GM19455 (cell line): ENCODE measurements at regions not wholly inside any gene's neighbourhood (a gene's known extent, or its start where the extent isn't known, plus 50 kb on each side); places are given as distances from the start of the nearest gene placed in this dataset.

Experiments
- ATAC-seq: cut with Tn5 transposase; IDR thresholded peaks from one replicate; pipeline ENCODE4 v1.9.1; 2021; ENCODE audit not compliant: unreplicated experiment

GRCh38 chr7:32347244-32347828 is 142.8 kb downstream of the LSM5 start:
- ATAC-seq: peak; percentile 68

DNA sequence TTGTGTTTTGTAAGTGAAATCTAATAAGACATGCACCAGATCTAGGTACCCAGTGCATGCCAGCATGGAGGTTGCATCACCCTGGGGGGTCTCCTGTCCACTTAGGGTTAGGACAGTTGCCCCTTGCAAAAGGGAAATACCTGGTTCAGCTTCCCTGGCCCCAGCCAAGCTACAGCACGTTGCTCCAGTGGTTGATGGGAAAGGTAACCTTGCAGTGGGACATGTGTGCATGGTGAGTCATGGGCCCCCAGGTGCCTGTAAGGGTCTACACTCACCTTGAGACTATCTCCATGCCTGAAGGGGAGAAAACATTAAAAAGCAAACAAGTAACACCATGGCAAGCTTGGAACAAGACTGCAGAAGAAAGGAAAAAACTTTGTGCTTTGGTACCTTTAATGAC is 143.9 kb downstream of the LSM5 start:
- ATAC-seq: no peak

DNA sequence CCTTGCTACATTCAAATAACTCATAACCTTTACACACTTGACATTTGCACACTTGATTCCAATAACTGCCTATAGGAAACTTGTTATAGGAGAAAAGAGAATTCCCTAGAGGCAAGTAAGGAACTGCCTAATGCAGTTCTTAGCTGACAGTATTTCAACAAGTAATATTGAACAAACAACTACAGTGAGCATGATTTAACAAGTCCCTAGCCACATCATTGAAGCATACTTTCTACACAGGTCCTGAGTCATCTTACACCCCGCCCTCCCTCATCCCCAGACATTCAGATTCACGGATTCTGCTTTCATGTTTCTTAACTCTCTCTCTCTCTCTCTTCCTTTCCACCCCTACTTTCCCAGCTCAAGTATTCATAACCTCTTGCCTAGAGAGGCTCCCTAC is 153.5 kb downstream of the LSM5 start:
- no peak for ATAC-seq

DNA sequence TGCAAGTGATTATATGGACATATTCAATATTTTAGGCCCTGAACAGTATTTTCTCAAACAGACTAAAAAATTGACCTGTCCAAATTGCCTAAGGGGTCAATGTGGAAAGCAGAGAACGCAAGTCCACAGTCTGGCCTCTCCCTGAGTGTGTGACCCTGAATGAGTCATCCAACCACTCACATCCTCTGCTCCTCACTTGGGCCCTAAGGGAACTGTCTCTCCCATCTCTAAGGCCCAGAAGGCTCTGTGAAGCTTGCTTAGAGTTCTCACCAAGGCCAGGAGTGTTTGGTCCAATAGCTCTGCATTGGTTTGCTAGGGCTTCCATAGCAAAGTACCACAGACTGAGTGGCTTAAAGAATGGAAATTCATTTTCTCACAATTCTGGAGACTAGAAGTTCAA is 155.1 kb downstream of the LSM5 start:
- ATAC-seq: no peak

- no peak for ATAC-seq
Observed at GRCh38 chr7:32330602-32331001, 159.6 kb downstream of the LSM5 start.

GRCh38 chr7:32326078-32326477 is 164.1 kb downstream of the LSM5 start:
- no peak for ATAC-seq

GRCh38 chr7:32323712-32324111 is 166.5 kb downstream of the LSM5 start:
- ATAC-seq: no peak

DNA sequence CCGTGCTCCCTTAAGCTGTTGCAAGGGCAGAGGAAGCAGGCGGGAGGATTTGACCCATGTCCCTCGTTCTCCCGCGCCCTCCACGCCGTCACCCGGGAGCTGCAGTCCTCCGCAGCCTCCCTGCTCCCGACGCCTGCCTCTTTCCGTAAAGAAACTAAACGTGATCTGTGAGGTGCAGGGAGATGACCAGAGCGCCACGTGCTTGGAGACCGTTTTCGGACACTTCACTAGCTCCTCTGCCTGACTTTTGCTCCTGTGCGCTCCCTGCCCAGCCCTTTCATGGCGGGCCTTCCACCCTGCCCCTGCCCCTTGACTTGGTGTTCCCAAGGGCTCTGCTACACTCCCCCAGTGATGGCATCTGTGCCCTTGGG is 171.2 kb downstream of the LSM5 start:
- no peak for ATAC-seq

DNA sequence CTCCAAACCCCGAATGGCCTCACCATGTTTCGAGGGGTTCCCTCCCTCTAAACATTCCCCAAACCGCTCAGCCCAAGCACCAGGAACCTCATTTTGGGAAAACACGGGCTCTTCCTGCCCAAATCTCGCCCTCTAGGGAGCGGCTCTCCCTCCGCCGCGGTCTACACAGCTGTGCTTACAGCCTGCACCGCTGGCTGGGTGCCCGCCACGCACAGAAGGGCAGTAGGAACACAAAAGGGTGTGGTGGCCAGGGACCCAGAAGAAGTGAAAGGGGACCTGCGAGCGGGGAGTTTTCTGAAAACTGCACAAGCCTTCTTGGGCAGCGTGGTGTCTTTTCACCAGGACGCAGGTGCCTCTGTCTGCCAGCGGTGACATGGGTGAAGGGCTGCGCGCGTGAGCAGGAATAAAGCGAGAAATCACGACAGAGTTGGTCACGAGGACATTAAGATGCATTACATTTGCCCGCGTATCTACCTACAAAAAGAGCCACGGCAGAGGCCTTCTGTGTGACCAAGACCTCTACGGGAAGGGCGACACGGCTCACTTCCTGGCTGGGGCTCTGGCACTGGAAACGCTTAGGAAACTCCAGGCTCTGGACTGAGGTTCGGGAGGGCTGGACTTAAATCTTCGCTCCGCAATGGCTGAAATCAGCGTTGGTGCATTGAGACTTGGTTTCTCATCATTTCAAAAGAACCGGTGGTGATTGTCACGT is 171.7 kb downstream of the LSM5 start:
- ATAC-seq: no peak

DNA sequence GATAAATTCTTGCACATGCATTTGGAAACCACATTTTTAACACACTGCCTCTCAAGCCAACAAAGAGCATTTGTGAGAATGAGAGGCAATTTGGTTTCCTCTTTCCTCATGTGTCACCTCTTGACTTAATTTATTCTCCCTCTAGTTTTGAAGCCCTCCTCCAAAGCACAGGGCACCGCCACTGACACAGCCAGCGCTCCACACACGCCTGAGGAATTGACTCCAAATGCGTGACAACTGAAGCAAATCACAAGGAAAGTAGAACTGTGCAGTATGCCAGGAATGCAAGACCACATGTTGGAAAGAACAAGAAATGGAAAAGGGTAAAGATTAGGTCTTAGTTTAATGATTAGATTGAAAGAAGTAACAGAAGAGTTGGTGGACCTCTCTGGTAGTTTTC is 173.3 kb downstream of the LSM5 start:
- no peak for ATAC-seq

- no peak for ATAC-seq
Observed at GRCh38 chr7:32314761-32315160, 175.4 kb downstream of the LSM5 start.

- ATAC-seq: no peak
Observed at GRCh38 chr7:32301427-32301826, 188.8 kb downstream of the LSM5 start.

- ATAC-seq: no peak
Observed at GRCh38 chr7:32299133-32299702, 191.0 kb downstream of the LSM5 start.

GRCh38 chr7:32298408-32299132 is 191.6 kb downstream of the LSM5 start:
- ATAC-seq: no peak

GRCh38 chr7:32293833-32294232 is 196.3 kb downstream of the LSM5 start:
- no peak for ATAC-seq

- no peak for ATAC-seq
Observed at GRCh38 chr7:32289651-32290414, 200.3 kb downstream of the LSM5 start.

DNA sequence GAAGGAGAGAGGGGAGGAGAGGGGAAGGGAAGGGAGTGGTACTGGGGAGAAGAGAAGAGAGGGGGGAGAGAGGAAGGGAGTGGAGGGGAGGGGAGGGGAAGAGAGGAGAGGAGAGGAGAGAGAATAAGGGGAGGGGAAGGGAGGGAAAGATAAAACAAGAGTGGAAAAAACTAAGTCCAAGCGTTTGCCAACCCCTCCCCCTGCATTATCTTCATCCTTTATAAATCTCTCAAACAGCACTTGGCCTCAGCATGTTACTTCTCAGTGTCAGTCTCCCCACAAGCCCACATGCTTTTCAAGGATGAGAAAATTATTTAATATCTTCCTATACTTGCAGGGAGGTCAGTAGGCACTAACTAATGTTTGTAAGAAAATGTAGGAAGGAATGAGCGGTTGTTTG is 204.5 kb downstream of the LSM5 start:
- ATAC-seq: no peak

GRCh38 chr7:32283546-32283945 is 206.6 kb downstream of the LSM5 start:
- no peak for ATAC-seq

DNA sequence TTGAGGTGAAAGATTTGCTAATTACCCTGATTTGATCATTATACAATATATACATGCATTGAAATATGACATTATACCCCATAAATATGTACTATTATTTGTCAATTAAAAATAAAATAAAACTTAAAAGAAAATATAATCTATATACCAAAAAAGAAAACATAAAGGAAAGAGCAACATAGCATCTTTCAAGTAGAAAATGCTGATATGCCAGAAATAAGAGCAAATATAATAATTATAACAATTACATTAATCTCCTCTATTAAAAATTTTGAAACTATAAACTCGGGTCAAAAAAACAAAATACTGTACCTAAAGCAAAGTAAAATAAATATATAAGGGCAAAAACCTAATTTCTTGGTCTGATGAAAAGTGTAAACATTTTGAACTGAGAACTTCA is 209.3 kb upstream of the PDE1C start:
- ATAC-seq: no peak

DNA sequence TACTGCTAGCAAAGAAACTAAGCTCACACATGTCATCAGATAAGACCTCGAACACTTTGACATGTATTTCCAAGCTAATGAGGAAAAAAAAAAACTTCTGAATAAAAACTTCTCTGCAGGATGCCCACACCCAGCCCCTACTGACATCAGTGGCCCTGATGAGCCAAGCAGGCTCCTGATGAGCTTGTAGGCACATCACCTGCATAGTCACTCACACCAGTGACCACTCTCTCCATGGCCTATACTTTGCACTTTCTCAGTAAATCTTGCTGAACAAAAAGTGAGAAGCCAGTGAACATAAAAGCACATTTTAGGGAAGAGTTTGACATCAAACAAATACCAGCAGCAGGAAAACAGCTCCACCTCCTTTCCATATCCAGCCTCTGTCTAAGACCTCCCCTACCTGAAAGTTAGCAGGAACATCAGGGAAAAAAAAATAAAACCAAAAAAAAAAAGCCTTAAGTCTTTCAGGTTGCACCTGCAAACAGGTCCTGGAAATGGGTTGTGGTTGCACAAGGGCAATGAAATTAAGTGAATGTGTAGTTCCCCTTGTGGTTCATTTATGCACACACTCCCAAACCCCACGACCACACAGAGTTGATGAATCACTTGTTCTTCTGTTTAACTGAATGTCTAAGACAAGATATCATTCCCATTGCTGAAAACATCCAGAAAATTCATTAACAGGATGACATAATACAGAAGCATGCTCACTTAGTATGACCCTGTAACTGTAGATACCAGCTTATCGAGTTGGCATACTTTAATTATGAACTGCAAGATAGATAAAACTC is 205.2 kb upstream of the PDE1C start:
- no peak for ATAC-seq

GRCh38 chr7:32273297-32273696 is 203.1 kb upstream of the PDE1C start:
- no peak for ATAC-seq
